ENCODE measurements at regions not wholly inside any gene's neighbourhood (a gene's known extent, or its start where the extent isn't known, plus 50 kb on each side); places are given as distances from the start of the nearest gene placed in this dataset.

GRCh38 chr19:20252613-20253012 is 85.6 kb downstream of the ZNF486 start:
- DNase-seq = no peak
- ChIA-PET POLR2A (no interaction called here), CTCF (no interaction called here)
- no peaks in the 10 kb centered on the region for H3K27me3 Mint-ChIP-seq (ENCODE audit: insufficient read depth, unreplicated experiment)
- no peaks in the 10 kb centered on the region for H3K4me1 ChIP-seq
- no peaks in the 10 kb centered on the region for H3K4me1 Mint-ChIP-seq (ENCODE audit: low read depth, unreplicated experiment)
- H3K36me3 Mint-ChIP-seq (ENCODE audit: insufficient read depth, unreplicated experiment) = no peaks in the 10 kb centered on the region
- no TSS peak for BruUV-seq (replicated peaks)
- intact Hi-C loops (cut with micrococcal nuclease; ENCODE audit: unreplicated experiment) = no loop called here
- H3K9me3 ChIP-seq = no peaks in the 10 kb centered on the region
- no peak overlapping the region for H3K27ac Mint-ChIP-seq (ENCODE audit: unreplicated experiment)
- no peaks in the 10 kb centered on the region for H3K36me3 ChIP-seq (ENCODE audit: control insufficient read depth, insufficient read depth, low read length)
- H3K4me3 Mint-ChIP-seq (ENCODE audit: unreplicated experiment) = no peak overlapping the region
- no peaks in the 10 kb centered on the region for H3K27me3 ChIP-seq (replicated peaks; ENCODE audit: control insufficient read depth, insufficient read depth, low read length)
- TF ChIP-seq CTCF (IDR thresholded peaks at IDR 0.05; ENCODE audit: insufficient read depth in 1 of 2, low read depth in 1 of 2, low read length in 1 of 2, severe bottlenecking in 1 of 2, unreplicated experiment in 1 of 2) = no peak
- H3K9me3 Mint-ChIP-seq (ENCODE audit: unreplicated experiment) = peaks cover 23% of the 10 kb centered on the region
- no peak overlapping the region for H3K4me3 ChIP-seq (ENCODE audit: low read depth, low read length)

GRCh38 chr19:20250627-20251026 is 83.6 kb downstream of the ZNF486 start:
- intact Hi-C loops (cut with micrococcal nuclease; ENCODE audit: unreplicated experiment) = no loop called here
- no peak for TF ChIP-seq CTCF (IDR thresholded peaks at IDR 0.05; ENCODE audit: insufficient read depth in 1 of 2, low read depth in 1 of 2, low read length in 1 of 2, severe bottlenecking in 1 of 2, unreplicated experiment in 1 of 2)
- no peak overlapping the region for H3K4me3 Mint-ChIP-seq (ENCODE audit: unreplicated experiment)
- Histone ChIP-seq H3K36me3 (ENCODE audit: control insufficient read depth, insufficient read depth, low read length) (no peaks in the 10 kb centered on the region), H3K4me3 (ENCODE audit: low read depth, low read length) (no peak overlapping the region), H3K4me1 (no peaks in the 10 kb centered on the region), H3K9me3 (no peaks in the 10 kb centered on the region), H3K27me3 (replicated peaks; ENCODE audit: control insufficient read depth, insufficient read depth, low read length) (no peaks in the 10 kb centered on the region)
- ChIA-PET POLR2A (no interaction called here), CTCF (no interaction called here)
- no TSS peak for BruUV-seq (replicated peaks)
- H3K36me3 Mint-ChIP-seq (ENCODE audit: insufficient read depth, unreplicated experiment) = no peaks in the 10 kb centered on the region
- no peak overlapping the region for H3K27ac Mint-ChIP-seq (ENCODE audit: unreplicated experiment)
- H3K9me3 Mint-ChIP-seq (ENCODE audit: unreplicated experiment) = peaks cover 14% of the 10 kb centered on the region
- H3K27me3 Mint-ChIP-seq (ENCODE audit: insufficient read depth, unreplicated experiment) = no peaks in the 10 kb centered on the region
- no peak for DNase-seq
- no peaks in the 10 kb centered on the region for H3K4me1 Mint-ChIP-seq (ENCODE audit: low read depth, unreplicated experiment)

- Mint-ChIP-seq H3K4me1 (ENCODE audit: low read depth, unreplicated experiment) (no peaks in the 10 kb centered on the region), H3K36me3 (ENCODE audit: insufficient read depth, unreplicated experiment) (no peaks in the 10 kb centered on the region), H3K9me3 (ENCODE audit: unreplicated experiment) (peaks cover 10% of the 10 kb centered on the region), H3K27me3 (ENCODE audit: insufficient read depth, unreplicated experiment) (no peaks in the 10 kb centered on the region), H3K4me3 (ENCODE audit: unreplicated experiment) (no peak overlapping the region), H3K27ac (ENCODE audit: unreplicated experiment) (no peak overlapping the region)
- TF ChIP-seq CTCF (IDR thresholded peaks at IDR 0.05; ENCODE audit: insufficient read depth in 1 of 2, low read depth in 1 of 2, low read length in 1 of 2, severe bottlenecking in 1 of 2, unreplicated experiment in 1 of 2) = no peak
- POLR2A ChIA-PET = no interaction called here
- no peak overlapping the region for H3K4me3 ChIP-seq (ENCODE audit: low read depth, low read length)
- no peaks in the 10 kb centered on the region for H3K27me3 ChIP-seq (replicated peaks; ENCODE audit: control insufficient read depth, insufficient read depth, low read length)
- CTCF ChIA-PET = no interaction called here
- no peaks in the 10 kb centered on the region for H3K9me3 ChIP-seq
- DNase-seq = no peak
- intact Hi-C loops (cut with micrococcal nuclease; ENCODE audit: unreplicated experiment) = no loop called here
- no peaks in the 10 kb centered on the region for H3K36me3 ChIP-seq (ENCODE audit: control insufficient read depth, insufficient read depth, low read length)
- no TSS peak for BruUV-seq (replicated peaks)
- no peaks in the 10 kb centered on the region for H3K4me1 ChIP-seq
Measured at GRCh38 chr19:20250121-20250520, 83.1 kb downstream of the ZNF486 start.

Small RNAs in the stretch of these regions (microRNA-seq; reads per million reads assigned to microRNA genes)
- gene MIR1270 = 0.56 reads per million

All from Caco-2 (cell line).